ENCODE measurements at regions not wholly inside any gene's neighbourhood (a gene's known extent, or its start where the extent isn't known, plus 50 kb on each side); places are given as distances from the start of the nearest gene placed in this dataset.

DNA sequence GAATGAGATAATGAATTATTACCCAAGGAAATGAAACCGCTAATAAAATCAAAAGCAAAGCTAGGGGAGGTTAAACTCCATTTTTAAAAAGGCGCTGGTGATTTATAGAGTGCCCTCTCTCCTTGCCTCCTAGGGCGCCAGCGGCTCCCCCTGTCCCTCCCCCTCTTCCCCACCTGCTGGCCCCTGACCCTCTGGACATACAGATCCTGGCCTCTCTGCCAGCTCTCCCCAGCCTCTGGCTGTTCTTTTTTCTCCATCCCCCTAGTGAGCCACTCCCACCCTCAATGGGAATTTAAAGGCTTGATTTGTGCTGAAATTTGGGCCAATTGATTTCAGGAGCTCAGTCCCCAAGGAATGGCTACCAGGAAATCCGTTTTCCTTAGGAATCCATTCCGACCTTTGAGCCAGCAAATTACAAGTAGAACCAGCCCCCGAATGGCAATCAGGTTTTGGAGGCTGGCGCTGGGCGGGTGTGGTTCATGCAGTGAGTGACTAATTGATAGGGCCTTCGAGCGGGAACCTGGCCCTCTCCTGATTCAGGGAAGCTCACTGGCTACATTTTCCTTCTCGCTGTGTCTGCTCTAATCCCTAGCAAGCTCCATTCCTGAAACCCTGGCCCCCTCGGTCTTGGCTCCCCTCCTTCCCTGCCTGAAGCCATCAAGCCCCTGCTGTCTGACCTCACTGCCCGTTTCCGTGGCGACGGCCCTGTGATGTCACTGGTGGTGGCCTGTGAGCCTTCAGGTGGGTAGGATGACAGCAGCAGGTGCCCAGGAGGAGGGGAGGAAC, 141.9 kb upstream of the SDK2 start:
- no peak for DNase-seq

DNA sequence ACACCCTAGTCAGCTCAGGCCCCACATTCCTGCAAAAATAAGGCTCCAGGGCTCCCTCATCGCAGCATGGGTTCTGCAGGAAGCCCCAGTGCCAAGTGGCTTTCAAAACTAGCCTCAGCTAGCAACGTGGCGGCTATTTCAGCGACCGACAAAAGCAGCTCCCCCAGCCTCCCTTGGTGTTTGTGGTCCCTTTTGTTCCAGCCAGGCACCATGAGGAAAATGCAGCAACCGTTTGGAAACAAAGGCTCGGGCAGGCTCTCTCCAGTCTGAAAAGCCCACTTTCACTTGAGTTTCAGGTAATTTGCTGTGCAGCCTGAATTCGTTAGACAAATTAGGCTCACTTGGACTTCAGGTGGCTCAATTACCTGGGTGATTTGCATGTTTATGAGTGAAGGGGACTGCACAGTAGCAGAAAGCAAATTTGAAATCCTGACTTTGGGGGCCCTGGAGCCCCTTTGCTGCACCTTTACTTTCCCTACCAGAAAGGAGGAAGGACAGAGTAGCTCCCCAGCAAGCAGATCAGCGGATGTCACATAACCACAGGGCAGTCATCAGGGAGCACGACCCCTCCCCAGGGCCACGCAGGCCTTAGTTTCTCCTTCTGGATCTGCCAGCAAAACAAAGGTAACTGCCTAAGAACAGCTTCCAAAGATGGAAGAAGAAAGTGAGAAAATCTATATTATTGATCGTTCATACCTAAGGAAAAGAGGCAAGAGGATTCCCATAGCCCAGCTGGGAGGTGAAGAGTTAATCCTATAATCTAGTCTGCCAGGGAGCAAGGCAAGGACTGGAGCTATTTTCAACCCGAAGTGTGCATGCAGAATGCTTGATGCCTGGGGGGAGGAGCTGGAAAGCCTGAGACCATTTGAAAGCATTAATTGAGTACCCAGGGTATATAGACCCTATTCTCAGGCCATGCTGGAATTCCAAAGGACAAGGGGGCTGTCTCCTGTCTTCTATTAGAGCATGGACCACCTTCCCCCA, 143.1 kb upstream of the SDK2 start:
- DNase-seq, result no peak

DNA sequence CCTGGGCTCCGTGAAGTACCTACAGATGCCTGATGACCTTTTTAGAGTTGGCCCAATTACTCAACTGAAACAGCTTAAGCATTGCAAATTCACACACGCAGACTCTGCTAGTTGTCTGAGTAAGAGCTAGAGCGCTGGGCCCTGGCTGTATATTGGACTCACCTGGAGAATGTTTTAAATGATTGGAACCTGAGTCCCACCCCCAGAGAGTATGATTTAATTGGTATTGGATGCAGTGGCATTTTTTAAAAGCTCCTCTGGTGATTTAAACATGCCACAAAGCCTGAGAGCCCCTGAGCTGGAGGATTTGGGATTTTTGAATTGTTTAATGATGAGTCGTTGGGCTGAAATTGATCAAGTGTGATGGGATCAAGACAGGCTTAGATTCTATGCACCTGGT, 143.9 kb upstream of the SDK2 start:
- no peak for DNase-seq

DNA sequence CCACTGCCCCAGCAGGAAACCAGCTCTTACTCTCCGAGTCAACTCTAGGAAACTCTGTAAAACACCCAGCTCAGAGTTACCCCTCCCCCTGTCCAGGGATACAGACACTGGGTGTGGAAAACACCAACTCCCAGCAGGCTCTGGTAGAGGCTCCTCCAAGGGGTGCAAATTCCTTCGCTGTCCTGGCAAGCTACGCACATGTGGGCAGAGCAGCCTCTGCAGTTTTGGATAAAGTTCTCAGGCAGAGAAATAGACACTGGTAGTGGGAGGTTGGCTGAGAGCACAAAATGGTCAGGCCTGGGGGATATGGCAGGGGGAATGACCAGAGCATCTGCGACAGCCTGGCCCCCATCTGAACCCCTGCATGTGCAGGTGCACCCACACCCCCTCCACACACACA, 146.9 kb upstream of the SDK2 start:
- DNase-seq, result no peak

DNA sequence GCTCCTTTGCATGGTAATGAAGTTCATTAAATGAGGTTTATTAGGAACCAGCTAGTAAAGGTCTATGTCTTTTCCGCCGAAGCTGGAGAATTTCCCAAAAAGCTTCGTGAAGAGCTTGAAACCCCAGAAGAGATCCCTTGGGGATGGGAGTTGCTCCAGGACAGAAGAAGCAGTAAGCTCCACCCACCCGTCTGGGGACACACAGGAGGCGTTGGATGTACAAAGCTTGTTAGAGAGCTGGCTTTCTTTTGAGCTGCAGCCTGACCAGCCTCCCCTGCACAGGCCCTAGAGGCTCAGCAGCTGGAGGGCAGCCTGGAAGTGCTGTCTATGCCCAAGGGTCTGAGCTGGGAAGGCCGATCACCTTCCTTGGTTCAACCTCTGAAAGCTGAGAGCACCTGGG, 147.4 kb upstream of the SDK2 start:
- no peak for DNase-seq

DNA sequence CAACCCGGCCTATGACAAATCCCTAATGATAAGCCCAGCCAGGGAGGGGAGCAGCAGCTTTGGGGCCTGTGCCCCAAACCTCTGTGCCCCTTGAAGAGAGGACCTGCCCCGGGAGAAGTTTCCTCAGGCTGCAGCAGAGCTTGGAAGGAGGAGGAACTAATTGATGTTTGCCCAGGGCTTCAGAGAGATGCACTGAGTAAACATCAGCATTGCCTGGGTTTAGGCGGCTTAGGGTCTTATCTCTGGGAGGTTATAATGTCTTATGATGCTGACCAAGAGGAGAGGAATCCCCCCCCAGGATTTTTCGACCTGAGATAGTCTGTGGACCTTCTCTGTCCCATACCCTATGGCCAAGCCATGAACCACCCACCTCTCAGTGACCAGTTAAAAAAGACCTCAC, 148.7 kb upstream of the SDK2 start:
- no peak for DNase-seq

DNA sequence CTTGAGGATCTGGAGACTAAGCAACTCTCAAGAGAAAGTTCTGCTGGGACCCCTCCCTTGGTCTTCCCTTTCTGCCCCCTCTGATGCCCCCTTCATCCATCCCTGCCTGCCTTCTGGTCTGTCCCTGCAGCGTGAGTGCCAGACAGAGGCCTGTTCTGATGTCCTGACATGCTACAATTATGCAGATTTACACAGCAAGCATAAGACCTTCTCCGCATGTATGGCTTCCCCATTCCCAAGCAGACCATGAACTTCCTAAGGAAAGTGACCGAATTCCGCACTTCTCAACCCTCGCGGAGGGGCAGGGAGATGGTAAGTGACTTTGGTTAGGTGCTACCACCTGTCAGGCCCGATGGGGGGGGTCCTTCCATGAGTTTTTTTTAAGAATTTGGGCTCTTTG, 150.1 kb upstream of the SDK2 start:
- DNase-seq, result no peak

DNA sequence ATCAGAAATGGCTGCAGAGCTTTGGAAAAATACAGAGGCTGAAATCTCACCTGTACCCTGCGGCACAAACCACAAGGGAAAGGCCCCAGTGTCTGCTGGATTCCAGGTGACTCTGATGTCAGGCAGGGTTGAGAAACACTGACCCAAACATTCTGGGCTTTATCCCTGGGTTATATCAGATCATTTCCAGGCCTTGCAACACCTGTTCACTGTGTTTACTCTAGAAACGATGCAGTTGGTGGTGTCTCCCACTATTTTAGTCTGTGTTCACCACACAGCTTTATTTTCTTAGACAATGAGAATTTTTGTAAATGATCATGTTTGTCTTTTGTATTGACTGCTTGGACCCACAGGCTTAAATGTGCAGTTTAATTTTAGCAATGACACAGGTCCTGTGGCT, 151.5 kb upstream of the SDK2 start:
- no peak for DNase-seq

DNA sequence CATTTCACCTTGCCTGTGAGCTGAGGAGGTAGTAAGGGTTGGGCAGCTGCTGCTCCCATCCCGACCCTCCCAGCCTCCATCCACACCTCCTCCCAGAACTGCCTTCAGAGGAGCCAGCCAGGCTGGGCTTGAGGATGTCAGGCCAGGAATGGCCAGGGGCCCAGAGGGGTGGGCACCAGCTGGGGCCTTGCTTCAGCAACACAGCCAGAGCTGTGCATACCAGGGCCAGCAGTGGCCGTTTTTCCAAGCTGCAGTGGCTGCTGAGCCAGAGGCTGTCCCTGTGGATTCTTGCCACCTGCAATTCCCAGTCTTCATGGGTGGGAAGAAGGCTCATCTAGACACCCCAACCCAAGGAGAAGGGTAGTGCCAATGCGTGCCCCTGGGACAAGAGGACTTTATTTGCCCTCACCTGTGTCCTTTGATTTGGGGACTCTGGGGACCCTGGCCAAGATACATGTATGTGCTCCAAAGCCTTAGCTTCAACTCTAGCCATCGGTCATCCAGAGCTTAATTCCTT, 153.4 kb upstream of the SDK2 start:
- no peak for DNase-seq

DNA sequence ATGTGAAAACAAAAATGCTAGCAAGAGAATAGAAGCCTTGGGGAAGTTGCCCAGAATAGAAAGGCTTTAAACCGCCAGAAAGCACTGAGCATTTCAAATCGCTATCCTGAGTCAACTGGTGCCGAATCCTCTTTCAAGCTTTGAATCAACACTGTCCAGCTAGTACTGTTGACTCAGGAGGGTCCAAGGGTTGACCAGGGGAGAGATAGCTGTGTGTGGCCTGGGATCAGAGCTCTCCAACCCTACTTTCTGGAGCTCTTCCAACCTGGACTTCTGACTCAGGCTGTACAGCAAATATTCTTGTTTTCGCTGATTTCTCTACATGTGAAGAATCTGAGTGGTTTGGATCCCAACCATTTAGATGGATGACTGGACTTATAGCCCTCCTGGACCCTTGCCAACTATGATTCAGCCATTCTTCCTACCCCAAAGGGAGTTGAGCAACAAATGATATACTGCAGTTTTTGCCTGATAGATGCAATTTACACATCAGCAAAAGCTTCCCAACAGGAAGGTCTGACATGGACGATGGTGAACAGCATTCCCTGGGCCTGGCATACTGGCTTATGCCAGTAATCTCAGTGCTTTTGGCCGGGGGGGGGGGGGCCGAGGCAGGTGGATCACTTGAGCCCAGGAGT, 154.0 kb upstream of the SDK2 start:
- DNase-seq, result no peak

DNA sequence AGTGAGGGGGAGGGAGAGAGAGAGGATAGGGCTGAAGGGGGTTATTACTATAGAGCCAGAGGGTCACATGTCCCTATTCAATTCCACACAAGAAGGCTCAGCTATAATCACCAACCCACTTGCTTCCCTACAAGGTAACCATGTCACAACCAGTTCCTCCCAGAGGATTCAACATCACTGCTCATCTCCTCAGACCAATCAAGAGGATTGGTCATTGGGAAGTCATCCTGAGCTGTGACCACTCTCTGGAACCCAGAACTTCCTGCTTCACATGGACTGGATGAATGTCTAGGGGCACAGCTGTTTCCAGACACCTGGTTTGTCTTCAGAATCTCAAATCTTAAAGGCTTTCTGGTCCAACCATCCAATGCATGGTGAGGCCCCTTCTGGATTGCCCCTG, 154.9 kb upstream of the SDK2 start:
- DNase-seq, result no peak

DNA sequence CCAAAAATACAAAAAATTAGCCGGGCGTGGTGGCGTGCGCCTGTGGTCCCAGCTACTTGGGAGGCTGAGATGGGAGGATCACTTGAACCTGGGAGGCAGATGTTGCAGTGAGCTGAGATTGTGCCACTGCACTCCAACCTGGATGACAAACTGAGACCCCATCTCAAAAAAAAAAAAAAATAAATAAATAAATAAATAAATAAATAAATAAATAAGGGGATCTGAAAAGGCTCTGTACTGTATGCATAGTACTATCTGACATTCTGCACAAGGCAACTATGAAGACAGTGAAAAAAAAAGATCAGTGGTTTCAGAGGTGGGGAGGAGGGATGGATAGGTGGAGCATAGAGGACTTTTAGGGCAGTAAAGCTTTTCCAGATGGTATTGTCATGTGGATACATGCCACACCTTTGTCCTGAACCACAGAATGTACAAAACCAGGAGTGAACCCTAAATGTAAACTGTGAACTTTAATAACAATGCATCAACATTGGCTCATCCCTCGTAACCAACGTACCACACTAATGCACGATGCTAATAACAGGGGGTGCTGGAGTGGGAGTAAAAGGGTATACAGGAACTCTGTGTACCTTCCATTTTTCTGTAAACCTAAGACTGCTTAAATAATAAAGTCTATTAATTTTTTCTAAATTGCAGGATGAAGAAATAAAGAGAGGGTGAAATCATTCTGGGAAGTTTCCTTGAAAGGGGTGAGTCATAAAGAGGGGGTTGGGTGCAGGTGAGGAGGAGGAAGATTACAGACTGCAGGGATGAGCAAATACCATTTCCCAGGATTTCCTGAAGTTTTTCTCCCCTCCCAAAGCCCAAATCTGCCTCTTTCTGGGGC, 155.8 kb upstream of the SDK2 start:
- no peak for DNase-seq

DNA sequence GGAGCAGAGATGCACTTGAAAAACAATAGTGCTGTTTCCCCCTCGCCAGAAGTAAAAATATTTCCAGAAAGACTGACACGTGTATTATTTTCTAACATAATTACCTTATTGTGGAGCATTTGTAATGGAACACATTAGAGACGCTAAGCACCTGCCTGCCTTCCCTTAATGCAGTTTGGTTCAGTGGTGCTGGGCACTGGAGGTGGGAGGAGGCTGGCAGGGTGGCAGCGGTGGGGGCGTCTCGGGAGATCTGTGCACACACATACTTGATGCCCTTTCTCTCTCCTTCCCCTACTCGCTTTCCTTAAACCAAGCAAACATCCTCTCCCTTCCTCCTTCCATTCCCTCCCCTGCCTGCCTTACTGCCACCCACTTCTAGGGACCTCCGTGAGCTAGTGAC, 156.6 kb upstream of the SDK2 start:
- DNase-seq, result no peak

DNA sequence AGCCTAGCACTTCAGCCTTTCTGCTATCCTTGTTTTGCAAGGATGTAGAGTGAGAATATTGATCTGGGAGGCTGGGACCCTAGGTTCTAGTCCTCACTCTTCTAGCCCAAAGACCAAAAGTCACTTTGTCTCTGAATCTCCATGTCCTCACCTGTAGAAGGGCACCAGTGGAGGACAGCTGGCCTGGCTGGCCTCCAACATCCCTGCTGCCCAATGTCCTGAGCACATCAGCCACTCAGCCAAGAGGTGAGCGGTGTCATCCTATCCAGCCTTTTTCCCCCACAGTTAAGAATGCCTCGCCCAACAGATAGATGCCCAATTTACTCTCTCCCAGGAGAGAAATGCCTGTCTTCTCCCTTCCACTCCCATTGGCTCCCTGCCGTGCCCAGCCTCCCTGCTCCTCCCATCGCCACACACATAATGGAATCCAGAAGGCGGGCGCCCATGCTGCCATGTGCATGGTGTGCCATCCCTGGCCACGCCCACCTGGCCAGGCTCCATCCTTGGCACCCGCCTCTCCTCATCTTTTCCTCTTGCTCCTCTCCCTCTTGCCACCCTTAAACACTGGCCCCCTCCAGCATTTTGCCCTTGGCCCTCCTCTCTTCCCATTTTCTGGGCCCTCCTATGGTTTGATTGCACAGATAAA, 157.3 kb upstream of the SDK2 start:
- DNase-seq, result no peak

DNA sequence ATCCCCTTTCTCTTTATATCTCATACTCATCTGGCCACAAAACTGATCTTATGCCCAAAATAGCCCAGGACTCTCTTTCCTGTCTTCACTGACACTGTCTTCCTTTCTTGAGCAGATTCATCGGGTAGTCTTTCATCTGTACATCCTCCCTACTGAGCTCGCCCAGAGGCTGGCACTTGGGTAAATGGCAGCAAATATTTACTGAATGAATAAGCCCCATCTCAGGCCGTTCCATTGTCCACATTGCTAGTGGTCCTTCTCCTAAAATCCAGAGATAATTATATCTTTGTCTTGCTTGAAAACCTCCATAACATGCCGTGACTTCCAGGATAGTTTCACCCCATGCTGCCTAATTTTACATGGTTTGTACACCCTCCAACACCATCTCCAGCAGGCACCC, 158.1 kb upstream of the SDK2 start:
- no peak for DNase-seq

DNA sequence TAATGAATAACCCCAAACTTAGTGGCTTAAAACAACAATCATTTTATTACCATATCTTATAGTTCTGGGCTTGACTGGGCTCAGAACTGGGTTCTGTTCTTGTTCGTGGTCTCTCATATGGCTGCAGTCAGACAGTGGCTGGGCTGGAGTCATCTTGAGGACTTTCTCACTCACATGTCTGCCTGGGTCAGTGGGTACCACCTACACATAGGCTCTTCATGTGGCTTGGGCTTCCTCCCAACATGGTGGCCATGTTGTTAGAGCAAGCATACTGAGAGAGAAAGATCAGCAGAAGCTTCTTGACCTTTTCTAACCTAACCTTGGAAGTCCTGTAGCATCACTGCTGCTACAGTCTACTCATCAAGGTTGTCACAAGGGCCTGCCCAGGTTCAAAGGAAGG, 158.6 kb upstream of the SDK2 start:
- no peak for DNase-seq

DNA sequence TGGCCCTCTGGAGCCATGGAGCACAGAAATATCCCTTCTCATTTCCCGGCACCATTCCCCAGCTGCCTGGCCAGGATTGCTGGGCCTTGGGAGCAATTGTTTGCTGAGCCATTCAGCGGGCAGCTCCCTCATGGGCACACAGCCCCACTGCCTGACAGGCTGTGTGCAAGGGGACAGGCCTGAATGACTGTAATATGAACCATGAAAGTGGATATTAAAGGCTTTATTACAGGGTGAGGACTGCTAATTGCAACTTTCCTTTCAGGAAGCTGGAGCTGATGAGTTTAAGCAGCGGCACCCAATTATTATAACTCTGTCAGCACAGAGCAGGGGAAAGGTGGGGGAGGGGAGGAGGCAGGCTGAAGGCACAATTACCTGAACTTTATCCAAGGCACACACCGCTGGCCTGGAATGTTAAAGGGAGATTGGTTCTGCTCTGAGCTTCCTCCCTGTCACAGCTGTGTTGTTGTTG, 159.8 kb upstream of the SDK2 start:
- no peak for DNase-seq

DNA sequence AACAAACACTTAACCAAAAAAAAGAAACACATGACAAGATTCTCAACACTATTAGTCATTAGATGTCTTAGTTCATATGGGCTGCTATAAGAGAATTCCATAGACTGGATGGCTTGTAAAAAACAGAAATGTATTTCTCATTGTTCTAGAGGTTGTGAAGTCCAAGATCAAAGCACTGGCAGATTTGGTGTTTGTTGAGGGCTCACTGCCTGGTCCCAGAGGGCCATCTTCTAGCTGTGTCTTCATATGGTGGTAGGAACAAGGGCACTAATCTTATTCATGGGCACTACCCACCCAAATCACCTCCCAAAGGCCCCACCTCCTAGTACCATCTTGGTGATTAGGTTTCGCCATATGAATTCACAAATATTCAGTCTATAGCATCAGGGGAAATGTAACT, 162.5 kb upstream of the SDK2 start:
- no peak for DNase-seq

DNA sequence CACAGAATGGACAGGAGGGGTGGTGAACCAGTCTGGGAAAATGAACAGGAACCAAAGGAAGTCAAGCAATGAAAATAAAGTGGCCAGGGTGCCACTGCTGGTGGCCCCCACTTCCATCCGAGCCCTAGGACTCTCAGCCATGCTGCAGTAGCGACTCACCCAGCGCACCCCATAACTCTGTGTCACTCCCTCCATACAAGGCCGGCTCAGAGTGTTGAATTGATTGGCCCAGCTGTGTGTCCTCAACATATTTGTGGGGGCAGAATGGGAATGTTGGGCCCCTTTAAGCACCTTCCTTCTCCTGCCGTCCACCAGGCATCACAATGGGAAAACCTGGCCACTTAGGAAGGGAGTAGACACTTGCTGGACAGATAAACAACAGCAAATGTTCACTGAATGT, 169.0 kb upstream of the SDK2 start:
- DNase-seq, result no peak

DNA sequence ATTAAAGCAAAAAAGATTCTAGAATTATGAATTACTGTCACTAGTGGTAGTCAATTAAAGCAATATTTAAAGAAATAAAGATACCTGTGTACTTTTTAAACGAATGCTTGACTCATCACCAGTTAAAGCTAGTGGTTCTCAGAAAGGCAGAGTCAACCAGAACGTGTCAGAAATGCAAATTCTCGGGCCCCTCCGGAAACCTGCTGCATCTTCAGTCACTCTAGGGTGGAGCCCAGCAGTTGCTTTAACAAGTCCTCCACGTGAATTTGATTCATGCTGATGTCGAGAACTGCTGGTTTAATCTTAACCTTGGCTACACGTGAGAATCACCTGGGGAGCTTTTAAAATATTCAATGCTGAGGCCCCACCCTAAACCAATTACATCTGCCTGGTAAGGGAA, 169.8 kb upstream of the SDK2 start:
- DNase-seq, result no peak

DNA sequence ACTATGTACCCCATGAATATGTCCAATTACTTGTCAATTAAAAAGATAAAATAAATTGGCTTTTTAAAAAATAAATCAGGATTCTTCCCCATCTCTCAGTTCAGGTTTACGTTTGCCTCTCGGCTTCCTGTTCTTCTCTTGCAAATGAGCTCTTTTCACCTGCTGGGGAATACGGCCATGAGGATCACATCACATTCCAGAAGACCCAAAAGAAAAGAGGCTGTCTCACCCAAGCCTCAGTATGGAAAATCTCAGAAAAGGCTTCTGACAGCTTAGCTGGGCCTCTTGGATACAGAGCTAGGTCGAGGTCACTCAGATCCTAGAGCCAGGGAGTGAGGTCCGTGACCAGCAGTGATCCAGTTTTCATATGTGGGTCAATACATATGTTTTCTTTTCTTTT, 171.2 kb upstream of the SDK2 start:
- DNase-seq, result no peak

Data from stimulated activated CD4-positive, alpha-beta T cell treated with anti-CD3 and anti-CD28 coated beads, Interleukin-2, amount 100 ng/mL, for 24 hours (primary cell).